ENCODE measurements at regions not wholly inside any gene's neighbourhood (a gene's known extent, or its start where the extent isn't known, plus 50 kb on each side); places are given as distances from the start of the nearest gene placed in this dataset.

GRCh38 chr3:25212736-25213135, 215.3 kb upstream of the RARB start:
- no peak overlapping the region for H3K27ac Mint-ChIP-seq
- H3K4me1 Mint-ChIP-seq (ENCODE audit: low read depth): no peaks in the 10 kb centered on the region
- no peaks in the 10 kb centered on the region for H3K27me3 Mint-ChIP-seq
- no peaks in the 10 kb centered on the region for H3K36me3 Mint-ChIP-seq (ENCODE audit: low read depth)
- peaks cover 10% of the 10 kb centered on the region for H3K9me3 Mint-ChIP-seq
- H3K4me3 Mint-ChIP-seq: no peak overlapping the region

- H3K27ac Mint-ChIP-seq: no peak overlapping the region
- no peaks in the 10 kb centered on the region for H3K36me3 Mint-ChIP-seq (ENCODE audit: low read depth)
- H3K4me1 Mint-ChIP-seq (ENCODE audit: low read depth): no peaks in the 10 kb centered on the region
- H3K27me3 Mint-ChIP-seq: no peaks in the 10 kb centered on the region
- peaks cover 13% of the 10 kb centered on the region for H3K9me3 Mint-ChIP-seq
- H3K4me3 Mint-ChIP-seq: no peak overlapping the region
Measured at GRCh38 chr3:25214034-25214433, 214.0 kb upstream of the RARB start.

GRCh38 chr3:25218362-25218761, 209.7 kb upstream of the RARB start:
- H3K36me3 Mint-ChIP-seq (ENCODE audit: low read depth): no peaks in the 10 kb centered on the region
- no peaks in the 10 kb centered on the region for H3K4me1 Mint-ChIP-seq (ENCODE audit: low read depth)
- peaks cover 10% of the 10 kb centered on the region for H3K9me3 Mint-ChIP-seq
- no peak overlapping the region for H3K4me3 Mint-ChIP-seq
- H3K27ac Mint-ChIP-seq: no peak overlapping the region
- no peaks in the 10 kb centered on the region for H3K27me3 Mint-ChIP-seq

GRCh38 chr3:25226747-25227146, 201.3 kb upstream of the RARB start:
- H3K9me3 Mint-ChIP-seq: peaks cover 3% of the 10 kb centered on the region
- H3K4me3 Mint-ChIP-seq: no peak overlapping the region
- H3K4me1 Mint-ChIP-seq (ENCODE audit: low read depth): no peaks in the 10 kb centered on the region
- H3K36me3 Mint-ChIP-seq (ENCODE audit: low read depth): no peaks in the 10 kb centered on the region
- no peak overlapping the region for H3K27ac Mint-ChIP-seq
- H3K27me3 Mint-ChIP-seq: no peaks in the 10 kb centered on the region

- Mint-ChIP-seq H3K4me3 (no peak overlapping the region), H3K36me3 (ENCODE audit: low read depth) (no peaks in the 10 kb centered on the region), H3K4me1 (ENCODE audit: low read depth) (no peaks in the 10 kb centered on the region)
Measured at GRCh38 chr3:25229586-25229985, 198.5 kb upstream of the RARB start.

GRCh38 chr3:25235031-25235430, 193.0 kb upstream of the RARB start:
- Mint-ChIP-seq H3K36me3 (ENCODE audit: low read depth) (no peaks in the 10 kb centered on the region), H3K27ac (no peak overlapping the region), H3K4me1 (ENCODE audit: low read depth) (no peaks in the 10 kb centered on the region), H3K27me3 (no peaks in the 10 kb centered on the region), H3K4me3 (no peak overlapping the region), H3K9me3 (no peaks in the 10 kb centered on the region)

More at GRCh38 chr3:25229586-25229985, 198.5 kb upstream of the RARB start:
- Mint-ChIP-seq H3K27ac (no peak overlapping the region), H3K9me3 (peaks cover 3% of the 10 kb centered on the region), H3K27me3 (no peaks in the 10 kb centered on the region)

- no peak overlapping the region for H3K27ac Mint-ChIP-seq
- H3K4me1 Mint-ChIP-seq (ENCODE audit: low read depth): no peaks in the 10 kb centered on the region
- no peaks in the 10 kb centered on the region for H3K27me3 Mint-ChIP-seq
- H3K4me3 Mint-ChIP-seq: no peak overlapping the region
- no peaks in the 10 kb centered on the region for H3K36me3 Mint-ChIP-seq (ENCODE audit: low read depth)
- peaks cover 2% of the 10 kb centered on the region for H3K9me3 Mint-ChIP-seq
Measured at GRCh38 chr3:25235466-25235865, 192.6 kb upstream of the RARB start.

GRCh38 chr3:25237602-25238001, 190.5 kb upstream of the RARB start:
- H3K27me3 Mint-ChIP-seq: no peaks in the 10 kb centered on the region
- no peak overlapping the region for H3K4me3 Mint-ChIP-seq
- H3K9me3 Mint-ChIP-seq: peaks cover 6% of the 10 kb centered on the region
- no peak overlapping the region for H3K27ac Mint-ChIP-seq
- no peaks in the 10 kb centered on the region for H3K4me1 Mint-ChIP-seq (ENCODE audit: low read depth)
- no peaks in the 10 kb centered on the region for H3K36me3 Mint-ChIP-seq (ENCODE audit: low read depth)

GRCh38 chr3:25239042-25239441, 189.0 kb upstream of the RARB start:
- no peaks in the 10 kb centered on the region for H3K27me3 Mint-ChIP-seq
- no peaks in the 10 kb centered on the region for H3K4me1 Mint-ChIP-seq (ENCODE audit: low read depth)
- no peak overlapping the region for H3K27ac Mint-ChIP-seq
- no peaks in the 10 kb centered on the region for H3K36me3 Mint-ChIP-seq (ENCODE audit: low read depth)
- no peak overlapping the region for H3K4me3 Mint-ChIP-seq
- H3K9me3 Mint-ChIP-seq: peaks cover 6% of the 10 kb centered on the region

GRCh38 chr3:25246913-25247312, 181.2 kb upstream of the RARB start:
- peaks cover 35% of the 10 kb centered on the region for H3K9me3 Mint-ChIP-seq

GRCh38 chr3:25252291-25252690, 175.8 kb upstream of the RARB start:
- Mint-ChIP-seq H3K27ac (no peak overlapping the region), H3K36me3 (ENCODE audit: low read depth) (no peaks in the 10 kb centered on the region), H3K9me3 (peaks cover 32% of the 10 kb centered on the region), H3K27me3 (no peaks in the 10 kb centered on the region), H3K4me3 (no peak overlapping the region), H3K4me1 (ENCODE audit: low read depth) (no peaks in the 10 kb centered on the region)

More at GRCh38 chr3:25246913-25247312, 181.2 kb upstream of the RARB start:
- no peak overlapping the region for H3K27ac Mint-ChIP-seq
- H3K36me3 Mint-ChIP-seq (ENCODE audit: low read depth): no peaks in the 10 kb centered on the region
- H3K4me3 Mint-ChIP-seq: no peak overlapping the region
- no peaks in the 10 kb centered on the region for H3K4me1 Mint-ChIP-seq (ENCODE audit: low read depth)
- no peaks in the 10 kb centered on the region for H3K27me3 Mint-ChIP-seq

- Mint-ChIP-seq H3K36me3 (ENCODE audit: low read depth) (no peaks in the 10 kb centered on the region), H3K4me3 (no peak overlapping the region), H3K4me1 (ENCODE audit: low read depth) (no peaks in the 10 kb centered on the region), H3K27ac (no peak overlapping the region), H3K27me3 (no peaks in the 10 kb centered on the region), H3K9me3 (peaks cover 14% of the 10 kb centered on the region)
Measured at GRCh38 chr3:25257026-25257425, 171.0 kb upstream of the RARB start.

- H3K27me3 Mint-ChIP-seq: no peaks in the 10 kb centered on the region
- no peak overlapping the region for H3K4me3 Mint-ChIP-seq
- H3K36me3 Mint-ChIP-seq (ENCODE audit: low read depth): no peaks in the 10 kb centered on the region
- no peak overlapping the region for H3K27ac Mint-ChIP-seq
- H3K4me1 Mint-ChIP-seq (ENCODE audit: low read depth): no peaks in the 10 kb centered on the region
- peaks cover 16% of the 10 kb centered on the region for H3K9me3 Mint-ChIP-seq
Measured at GRCh38 chr3:25259871-25260270, 168.2 kb upstream of the RARB start.

- no peaks in the 10 kb centered on the region for H3K36me3 Mint-ChIP-seq (ENCODE audit: low read depth)
- H3K27me3 Mint-ChIP-seq: no peaks in the 10 kb centered on the region
- H3K4me3 Mint-ChIP-seq: no peak overlapping the region
- peaks cover 10% of the 10 kb centered on the region for H3K9me3 Mint-ChIP-seq
- H3K4me1 Mint-ChIP-seq (ENCODE audit: low read depth): no peaks in the 10 kb centered on the region
- H3K27ac Mint-ChIP-seq: no peak overlapping the region
Measured at GRCh38 chr3:25262322-25262721, 165.7 kb upstream of the RARB start.

- no peak overlapping the region for H3K27ac Mint-ChIP-seq
- H3K4me1 Mint-ChIP-seq (ENCODE audit: low read depth): no peaks in the 10 kb centered on the region
- H3K4me3 Mint-ChIP-seq: no peak overlapping the region
- no peaks in the 10 kb centered on the region for H3K27me3 Mint-ChIP-seq
- H3K36me3 Mint-ChIP-seq (ENCODE audit: low read depth): no peaks in the 10 kb centered on the region
- H3K9me3 Mint-ChIP-seq: peaks cover 10% of the 10 kb centered on the region
Measured at GRCh38 chr3:25265284-25265683, 162.8 kb upstream of the RARB start.

- no peaks in the 10 kb centered on the region for H3K4me1 Mint-ChIP-seq (ENCODE audit: low read depth)
- H3K27ac Mint-ChIP-seq: no peak overlapping the region
- H3K27me3 Mint-ChIP-seq: no peaks in the 10 kb centered on the region
- peaks cover 10% of the 10 kb centered on the region for H3K9me3 Mint-ChIP-seq
- H3K36me3 Mint-ChIP-seq (ENCODE audit: low read depth): no peaks in the 10 kb centered on the region
- no peak overlapping the region for H3K4me3 Mint-ChIP-seq
Measured at GRCh38 chr3:25266677-25267076, 161.4 kb upstream of the RARB start.

Data from stimulated activated naive CD8-positive, alpha-beta T cell treated with anti-CD3 and anti-CD28 coated beads, Interleukin-15, Interleukin-2, amounts not matched to agents 100 ng/mL and 50 ng/mL, for 24 hours (primary cell).